ENCODE measurements at regions not wholly inside any gene's neighbourhood (a gene's known extent, or its start where the extent isn't known, plus 50 kb on each side); places are given as distances from the start of the nearest gene placed in this dataset.
A peak's percentile ranks its signal among the peaks of the same experiment; 100 is the strongest.

DNA sequence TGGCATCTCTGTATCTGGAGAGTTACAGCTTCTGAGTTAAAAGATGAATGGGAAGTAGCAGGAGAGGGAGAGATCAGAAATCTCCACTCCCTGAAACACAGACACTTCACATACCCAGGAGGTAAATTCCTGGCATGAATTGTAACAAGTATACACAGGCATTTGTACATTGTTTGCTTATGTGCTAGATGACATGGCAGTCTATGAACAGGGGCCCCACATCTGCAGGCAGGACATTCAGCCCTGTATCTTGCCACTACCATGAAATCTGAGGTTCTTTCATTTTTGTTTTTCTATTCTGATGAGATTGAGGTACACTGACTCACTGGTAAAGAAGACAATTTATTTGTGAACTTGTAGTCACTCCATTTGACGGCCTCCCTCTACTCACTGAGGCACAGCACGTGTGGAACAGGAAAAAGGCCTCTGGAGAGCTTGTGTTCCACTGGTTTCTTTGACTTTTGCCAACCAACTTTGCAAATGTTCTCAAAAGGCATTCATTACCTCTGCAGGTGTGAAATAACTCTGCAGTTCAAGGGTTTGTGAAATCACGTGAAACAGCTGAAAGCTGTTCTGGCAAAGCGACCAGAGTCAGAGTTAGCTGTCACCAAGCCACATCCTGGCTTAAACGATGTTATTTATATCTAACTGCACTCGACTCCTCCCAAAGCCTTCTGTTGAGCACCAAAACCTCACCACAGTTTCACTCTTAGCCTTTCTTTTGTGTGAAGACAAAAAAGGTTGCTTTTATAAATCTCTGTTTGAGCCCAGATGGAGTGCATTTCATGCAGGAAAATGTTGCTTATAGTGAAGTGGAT is 401.3 kb upstream of the CFAP20DC start (continued):
- TF ChIP-seq BMI1 (IDR thresholded peaks at IDR 0.05; ENCODE audit: borderline replicate concordance): peak; percentile 51; the same call in 1 of the 2 replicates
- peak; percentile 83 for TF ChIP-seq CHD2 (IDR thresholded peaks at IDR 0.05; ENCODE audit: borderline replicate concordance, low read depth, low read length)
- TF ChIP-seq ZNF217 (IDR thresholded peaks at IDR 0.05): 0 out of 2 replicates have a peak, but pooled peaks have one; percentile 23
- TF ChIP-seq WRNIP1 (IDR thresholded peaks at IDR 0.05; ENCODE audit: borderline replicate concordance, low read depth, low read length): no peak
- TF ChIP-seq, protein P1, sequence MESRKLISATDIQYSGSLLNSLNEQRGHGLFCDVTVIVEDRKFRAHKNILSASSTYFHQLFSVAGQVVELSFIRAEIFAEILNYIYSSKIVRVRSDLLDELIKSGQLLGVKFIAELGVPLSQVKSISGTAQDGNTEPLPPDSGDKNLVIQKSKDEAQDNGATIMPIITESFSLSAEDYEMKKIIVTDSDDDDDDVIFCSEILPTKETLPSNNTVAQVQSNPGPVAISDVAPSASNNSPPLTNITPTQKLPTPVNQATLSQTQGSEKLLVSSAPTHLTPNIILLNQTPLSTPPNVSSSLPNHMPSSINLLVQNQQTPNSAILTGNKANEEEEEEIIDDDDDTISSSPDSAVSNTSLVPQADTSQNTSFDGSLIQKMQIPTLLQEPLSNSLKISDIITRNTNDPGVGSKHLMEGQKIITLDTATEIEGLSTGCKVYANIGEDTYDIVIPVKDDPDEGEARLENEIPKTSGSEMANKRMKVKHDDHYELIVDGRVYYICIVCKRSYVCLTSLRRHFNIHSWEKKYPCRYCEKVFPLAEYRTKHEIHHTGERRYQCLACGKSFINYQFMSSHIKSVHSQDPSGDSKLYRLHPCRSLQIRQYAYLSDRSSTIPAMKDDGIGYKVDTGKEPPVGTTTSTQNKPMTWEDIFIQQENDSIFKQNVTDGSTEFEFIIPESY (IDR thresholded peaks at IDR 0.05): no peak
- 0 out of 2 replicates have a peak, but pooled peaks have one; percentile 54 for TF ChIP-seq RCOR1 (conservative IDR thresholded peaks at IDR 0.05; ENCODE audit: low read depth, low read length)
- TF ChIP-seq MYB (IDR thresholded peaks at IDR 0.05; ENCODE audit: borderline replicate concordance, low read depth, low read length): peak; percentile 74; the same call in 1 of the 2 replicates
- peak; percentile 85 to 95; a peak in 3 of 4 replicates for TF ChIP-seq EP300 (IDR thresholded peaks at IDR 0.05; ENCODE audit: borderline replicate concordance in 1 of 2, control insufficient read depth in 1 of 2, low read depth in 2 of 2, low read length in 2 of 2)
- TF ChIP-seq SP1 (IDR thresholded peaks at IDR 0.05; ENCODE audit: low read depth, low read length): peak; percentile 55
- peak; percentile 52 for TF ChIP-seq CREB1 (IDR thresholded peaks at IDR 0.05; ENCODE audit: low read depth)
- peak; percentile 90 for TF ChIP-seq RAD51 (IDR thresholded peaks at IDR 0.05)
- peak; percentile 30; the same call in 1 of the 2 replicates for TF ChIP-seq SMC3 (IDR thresholded peaks at IDR 0.05; ENCODE audit: borderline replicate concordance, low read length)
- peak; percentile 44; the same call in 1 of the 2 replicates for TF ChIP-seq GABPA (IDR thresholded peaks at IDR 0.05; ENCODE audit: low read depth)
- 0 out of 2 replicates have a peak, but pooled peaks have one; percentile 63 for TF ChIP-seq PML (IDR thresholded peaks at IDR 0.05; ENCODE audit: low read length)
- no peak for TF ChIP-seq RFX5 (IDR thresholded peaks at IDR 0.05; ENCODE audit: low read depth, low read length)
- TF ChIP-seq, protein P2, sequence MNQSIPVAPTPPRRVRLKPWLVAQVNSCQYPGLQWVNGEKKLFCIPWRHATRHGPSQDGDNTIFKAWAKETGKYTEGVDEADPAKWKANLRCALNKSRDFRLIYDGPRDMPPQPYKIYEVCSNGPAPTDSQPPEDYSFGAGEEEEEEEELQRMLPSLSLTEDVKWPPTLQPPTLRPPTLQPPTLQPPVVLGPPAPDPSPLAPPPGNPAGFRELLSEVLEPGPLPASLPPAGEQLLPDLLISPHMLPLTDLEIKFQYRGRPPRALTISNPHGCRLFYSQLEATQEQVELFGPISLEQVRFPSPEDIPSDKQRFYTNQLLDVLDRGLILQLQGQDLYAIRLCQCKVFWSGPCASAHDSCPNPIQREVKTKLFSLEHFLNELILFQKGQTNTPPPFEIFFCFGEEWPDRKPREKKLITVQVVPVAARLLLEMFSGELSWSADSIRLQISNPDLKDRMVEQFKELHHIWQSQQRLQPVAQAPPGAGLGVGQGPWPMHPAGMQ (IDR thresholded peaks at IDR 0.05; ENCODE audit: borderline replicate concordance): no peak
- TF ChIP-seq TARDBP (IDR thresholded peaks at IDR 0.05; ENCODE audit: borderline replicate concordance): no peak
- TF ChIP-seq FOXM1 (IDR thresholded peaks at IDR 0.05; ENCODE audit: low read depth, low read length): peak; percentile 83
- peak; percentile 16; the same call in 1 of the 2 replicates for TF ChIP-seq RAD21 (IDR thresholded peaks at IDR 0.05; ENCODE audit: insufficient read depth, low read depth, low read length)
- TF ChIP-seq, protein P3, sequence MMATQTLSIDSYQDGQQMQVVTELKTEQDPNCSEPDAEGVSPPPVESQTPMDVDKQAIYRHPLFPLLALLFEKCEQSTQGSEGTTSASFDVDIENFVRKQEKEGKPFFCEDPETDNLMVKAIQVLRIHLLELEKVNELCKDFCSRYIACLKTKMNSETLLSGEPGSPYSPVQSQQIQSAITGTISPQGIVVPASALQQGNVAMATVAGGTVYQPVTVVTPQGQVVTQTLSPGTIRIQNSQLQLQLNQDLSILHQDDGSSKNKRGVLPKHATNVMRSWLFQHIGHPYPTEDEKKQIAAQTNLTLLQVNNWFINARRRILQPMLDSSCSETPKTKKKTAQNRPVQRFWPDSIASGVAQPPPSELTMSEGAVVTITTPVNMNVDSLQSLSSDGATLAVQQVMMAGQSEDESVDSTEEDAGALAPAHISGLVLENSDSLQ (IDR thresholded peaks at IDR 0.05): peak; percentile 75
- TF ChIP-seq TBL1XR1 (IDR thresholded peaks at IDR 0.05; ENCODE audit: low read depth, low read length): peak; percentile 82
- TF ChIP-seq, protein P4, sequence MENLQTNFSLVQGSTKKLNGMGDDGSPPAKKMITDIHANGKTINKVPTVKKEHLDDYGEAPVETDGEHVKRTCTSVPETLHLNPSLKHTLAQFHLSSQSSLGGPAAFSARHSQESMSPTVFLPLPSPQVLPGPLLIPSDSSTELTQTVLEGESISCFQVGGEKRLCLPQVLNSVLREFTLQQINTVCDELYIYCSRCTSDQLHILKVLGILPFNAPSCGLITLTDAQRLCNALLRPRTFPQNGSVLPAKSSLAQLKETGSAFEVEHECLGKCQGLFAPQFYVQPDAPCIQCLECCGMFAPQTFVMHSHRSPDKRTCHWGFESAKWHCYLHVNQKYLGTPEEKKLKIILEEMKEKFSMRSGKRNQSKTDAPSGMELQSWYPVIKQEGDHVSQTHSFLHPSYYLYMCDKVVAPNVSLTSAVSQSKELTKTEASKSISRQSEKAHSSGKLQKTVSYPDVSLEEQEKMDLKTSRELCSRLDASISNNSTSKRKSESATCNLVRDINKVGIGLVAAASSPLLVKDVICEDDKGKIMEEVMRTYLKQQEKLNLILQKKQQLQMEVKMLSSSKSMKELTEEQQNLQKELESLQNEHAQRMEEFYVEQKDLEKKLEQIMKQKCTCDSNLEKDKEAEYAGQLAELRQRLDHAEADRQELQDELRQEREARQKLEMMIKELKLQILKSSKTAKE (IDR thresholded peaks at IDR 0.05; ENCODE audit: low read depth, poor library complexity, severe bottlenecking): peak; percentile 77
- no peak for TF ChIP-seq HDAC2 (IDR thresholded peaks at IDR 0.05)
- peak; percentile 81 for TF ChIP-seq BCL11A (IDR thresholded peaks at IDR 0.05; ENCODE audit: low read depth, low read length)
- TF ChIP-seq IRF4 (IDR thresholded peaks at IDR 0.05; ENCODE audit: low read depth, low read length): peak; percentile 58; the same call in 1 of the 2 replicates
- peak; percentile 67 for TF ChIP-seq CBFB (IDR thresholded peaks at IDR 0.05; ENCODE audit: low read depth)
